Ovary (tissue), 7 donors: ENCODE measurements at regions not wholly inside any gene's neighbourhood (a gene's known extent, or its start where the extent isn't known, plus 50 kb on each side); places are given as distances from the start of the nearest gene placed in this dataset.

Experiments used
- DNase-seq, 5 donors: peaks; one replicate each; pipeline ENCODE4 v3.0.0-alpha.2; 2019 to 2020
- H3K27ac ChIP-seq, 2 donors: fragments of 200-600 bp; one replicate each; pipeline versions ENCODE4 v1.5.1 to v1.8.0; 2019 to 2022
- H3K27me3 ChIP-seq: fragments of 200-600 bp; one replicate; pipeline ENCODE4 v1.8.0; 2022
- H3K36me3 ChIP-seq: fragments of 200-600 bp; sonication (generic); one replicate; pipeline ENCODE4 v1.5.1; 2019
- H3K4me1 ChIP-seq: one replicate; pipeline ENCODE4 v1.8.1; 2013; ENCODE audit warnings: mild to moderate bottlenecking, moderate library complexity; ENCODE audit not compliant: insufficient read depth
- H3K4me3 ChIP-seq: fragments of 200-600 bp; sonication (generic); one replicate; pipeline ENCODE4 v1.5.1; 2017
- H3K9me3 ChIP-seq, 2 donors: fragments of 200-600 bp in 1 of 2; sonication (generic) in 1 of 2; one replicate each; pipeline versions ENCODE4 v1.5.1 to v1.8.1; 2013 to 2019; ENCODE audit warnings: mild to moderate bottlenecking in 1 of 2, moderate library complexity in 1 of 2
- CTCF ChIP-seq, 3 donors: fragments of 450-650 bp in 2 of 3; fragments of 200-600 bp in 1 of 3; IDR thresholded peaks; one replicate each; pipeline versions ENCODE4 v1.5.1 to v1.8.0; 2016 to 2022; ENCODE audit warnings: antibody characterized with exemption in 3 of 3, mild to moderate bottlenecking in 1 of 3
- EP300 ChIP-seq: sonication (generic); formaldehyde crosslinking; IDR thresholded peaks from one replicate; pipeline ENCODE4 v1.6.1; 2017; ENCODE audit warnings: antibody characterized with exemption
- POLR2A ChIP-seq: fragments of 450-650 bp; IDR thresholded peaks from one replicate; pipeline ENCODE4 v1.6.1; 2017; ENCODE audit warnings: antibody characterized with exemption, mild to moderate bottlenecking, moderate library complexity
- WGBS, 3 donors: extraction: QIAGEN DNeasy Blood & Tissue Kit in 1 of 3; methylation state at CpG; one replicate each; pipeline versions ENCODE4 v1.1.5 to v1.1.7; 2013 to 2017; 5-methylcytosine and 5-hydroxymethylcytosine counted together
- intact Hi-C, 4 donors: fragments of 100-400 bp; cut with DNase I; formaldehyde crosslinking; loops; one replicate each; pipeline versions ENCODE4 v1.11.0 to v1.15.1; 2022 to 2023
- donor health status: DM: no; HTN: no; CAD: no; lungs with moderate emphysema.
- donor health status: DM: no; HTN: no; CAD: no.
- donor health status: Bipolar disorder and iron deficiency.
- donor health status: DM: no; HTN: no; CAD: no.
- donor health status: DM: yes; HTN: yes; CAD: no.

GRCh38 chr7:125530553-125530952, 600.9 kb upstream of the POT1 start:
- intact Hi-C loops = no loop called here
- TF ChIP-seq POLR2A (no peak), EP300 (no peak)
- no peaks in the 10 kb centered on the region for H3K4me1 ChIP-seq
- H3K4me3 ChIP-seq = no peak overlapping the region
- DNase-seq = no peak
- no peaks in the 10 kb centered on the region for H3K36me3 ChIP-seq
- no peaks in the 10 kb centered on the region for H3K9me3 ChIP-seq
- WGBS, 3 donors = 51 to 77% (median 58%) methylated on average over 1 of the region's 1 CpG
- H3K27ac ChIP-seq = no peak overlapping the region
- H3K27me3 ChIP-seq = no peaks in the 10 kb centered on the region

GRCh38 chr7:125529249-125529648, 599.6 kb upstream of the POT1 start:
- Histone ChIP-seq H3K9me3 (no peaks in the 10 kb centered on the region), H3K27ac (no peak overlapping the region), H3K27me3 (no peaks in the 10 kb centered on the region), H3K4me3 (no peak overlapping the region), H3K4me1 (no peaks in the 10 kb centered on the region), H3K36me3 (no peaks in the 10 kb centered on the region)
- TF ChIP-seq POLR2A (no peak), EP300 (no peak), CTCF (IDR thresholded peaks at IDR 0.05) (no peak)
- intact Hi-C loops = no loop called here
- DNase-seq = no peak
- 71 to 84% (median 81%) methylated on average over 1 of the region's 1 CpG for WGBS, 3 donors

GRCh38 chr7:125526958-125527357, 597.3 kb upstream of the POT1 start:
- Histone ChIP-seq H3K4me3 (no peak overlapping the region), H3K9me3 (no peaks in the 10 kb centered on the region), H3K36me3 (no peaks in the 10 kb centered on the region), H3K27me3 (no peaks in the 10 kb centered on the region), H3K27ac (no peak overlapping the region), H3K4me1 (no peaks in the 10 kb centered on the region)
- intact Hi-C loops = no loop called here
- WGBS, 3 donors = 81 to 90% (median 88%) methylated on average over 5 of the region's 5 CpGs
- no peak for TF ChIP-seq EP300
- no peak for TF ChIP-seq CTCF (IDR thresholded peaks at IDR 0.05)
- no peak for TF ChIP-seq POLR2A
- DNase-seq = no peak

GRCh38 chr7:125526092-125526491, 596.5 kb upstream of the POT1 start:
- intact Hi-C loops = no loop called here

GRCh38 chr7:125516194-125516593, 586.6 kb upstream of the POT1 start:
- DNase-seq = no peak
- TF ChIP-seq CTCF (IDR thresholded peaks at IDR 0.05) (no peak), EP300 (no peak), POLR2A (no peak)
- 25 to 29% (median 28%) methylated on average over 4 of the region's 4 CpGs for WGBS, 3 donors
- Histone ChIP-seq H3K36me3 (no peaks in the 10 kb centered on the region), H3K27ac (no peak overlapping the region), H3K4me1 (no peaks in the 10 kb centered on the region), H3K27me3 (no peaks in the 10 kb centered on the region), H3K4me3 (no peak overlapping the region), H3K9me3 (no peaks in the 10 kb centered on the region)
- intact Hi-C loops = no loop called here

More at GRCh38 chr7:125526092-125526491, 596.5 kb upstream of the POT1 start:
- DNase-seq = no peak
- TF ChIP-seq POLR2A = no peak
- TF ChIP-seq CTCF (IDR thresholded peaks at IDR 0.05) = no peak
- no peak for TF ChIP-seq EP300
- H3K27me3 ChIP-seq = no peaks in the 10 kb centered on the region
- H3K4me3 ChIP-seq = no peak overlapping the region
- H3K27ac ChIP-seq = no peak overlapping the region
- H3K36me3 ChIP-seq = no peaks in the 10 kb centered on the region
- WGBS, 3 donors = 90 to 95% (median 91%) methylated on average over 1 of the region's 1 CpG
- H3K4me1 ChIP-seq = no peaks in the 10 kb centered on the region
- H3K9me3 ChIP-seq = no peaks in the 10 kb centered on the region
